Breast epithelium (tissue), 3 donors: ENCODE measurements at regions not wholly inside any gene's neighbourhood (a gene's known extent, or its start where the extent isn't known, plus 50 kb on each side); places are given as distances from the start of the nearest gene placed in this dataset.

Source experiments
- CTCF ChIP-seq, 3 donors: fragments of 450-650 bp; IDR thresholded peaks; one replicate each; pipeline ENCODE4 v1.5.1; 2016 to 2017; ENCODE audit warnings: antibody characterized with exemption in 3 of 3, mild to moderate bottlenecking in 3 of 3, moderate library complexity in 3 of 3
- POLR2A ChIP-seq: fragments of 450-650 bp; IDR thresholded peaks from one replicate; pipeline ENCODE4 v1.6.1; 2016; ENCODE audit warnings: antibody characterized with exemption, mild to moderate bottlenecking, moderate library complexity
- POLR2AphosphoS5 ChIP-seq, 3 donors: sonication (generic); formaldehyde crosslinking; IDR thresholded peaks; one replicate each; pipeline ENCODE4 v1.6.1; 2017; ENCODE audit warnings: antibody characterized with exemption in 3 of 3

- TF ChIP-seq CTCF (IDR thresholded peaks at IDR 0.05) (no peak), POLR2A (no peak), POLR2AphosphoS5 (IDR thresholded peaks at IDR 0.05) (no peak)
Measured at GRCh38 chr4:44872246-44872645, 145.9 kb upstream of the GNPDA2 start.
